ENCODE measurements at regions not wholly inside any gene's neighbourhood (a gene's known extent, or its start where the extent isn't known, plus 50 kb on each side); places are given as distances from the start of the nearest gene placed in this dataset.

DNA sequence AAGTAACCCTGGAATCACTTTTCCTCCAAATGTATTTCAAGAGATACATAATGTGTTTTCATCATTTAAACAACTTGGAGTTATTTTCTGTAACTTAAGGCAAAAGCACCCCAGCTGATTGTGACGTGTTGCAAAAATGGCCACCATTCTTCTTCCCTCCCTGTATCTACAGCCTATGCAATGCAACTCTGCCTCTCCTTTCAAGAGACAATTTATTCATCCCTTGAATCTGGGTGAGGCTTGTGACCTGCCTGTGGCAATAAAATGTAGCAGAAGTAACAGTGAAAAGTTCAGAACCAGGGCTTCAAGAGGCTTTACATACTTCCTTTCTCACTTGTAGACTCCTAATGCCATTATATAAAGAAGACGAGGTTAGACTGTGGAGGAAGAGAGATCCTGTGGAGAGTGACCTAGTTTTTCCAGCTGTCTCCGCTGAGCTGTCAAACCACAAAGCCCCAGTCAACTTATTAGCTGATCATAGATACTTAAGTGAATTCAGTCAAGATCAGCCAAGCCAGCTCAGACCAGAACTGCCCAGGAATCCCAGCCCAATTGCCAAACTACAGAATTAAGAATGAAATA is 81.0 kb upstream of the KLF3 start:
- intact Hi-C loops (cut with DNase I) = no loop called here
- DNase-seq (ENCODE audit: low spot score) (no peak), ATAC-seq (peak; percentile 42)

DNA sequence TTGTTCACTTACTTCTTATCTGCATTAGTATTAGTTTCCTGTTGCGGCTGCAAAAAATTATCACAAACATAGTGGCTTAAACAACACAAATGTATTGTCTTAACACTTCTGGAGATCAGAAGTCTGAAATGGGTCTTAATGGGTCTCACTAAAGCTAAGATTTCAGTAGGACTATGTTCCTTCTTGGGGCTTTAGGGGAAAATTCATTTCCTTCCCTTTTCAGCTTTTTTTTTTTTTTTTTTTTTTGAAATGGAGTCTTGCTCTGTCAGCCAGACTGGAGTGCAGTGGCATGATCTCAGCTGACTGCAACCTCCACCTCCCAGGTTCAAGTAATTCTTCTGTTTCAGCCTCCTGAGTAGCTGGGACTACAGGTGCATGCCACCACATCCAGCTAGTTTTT is 78.1 kb upstream of the KLF3 start:
- DNase-seq (ENCODE audit: low spot score) (no peak), ATAC-seq (no peak)
- intact Hi-C loops (cut with DNase I) = no loop called here

DNA sequence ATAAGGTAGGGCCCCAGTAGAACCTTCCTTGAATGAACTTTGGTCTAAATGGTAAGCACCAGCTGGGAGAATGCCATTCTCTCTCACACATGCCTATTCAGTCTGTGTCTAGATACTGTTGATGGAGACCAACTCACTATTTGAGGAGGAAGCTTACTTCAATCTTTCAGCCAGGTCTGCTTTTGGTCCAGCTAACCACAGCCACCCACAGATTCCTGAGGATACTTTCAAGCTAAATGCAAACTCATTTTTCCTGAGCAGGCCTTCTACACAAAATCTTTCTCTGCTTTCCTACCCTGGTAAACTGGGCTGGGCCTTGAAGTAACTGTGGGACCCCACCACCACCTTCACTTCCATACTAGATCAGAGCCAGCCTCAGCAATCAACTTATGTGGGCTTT is 76.9 kb upstream of the KLF3 start:
- DNase-seq (ENCODE audit: low spot score) = no peak
- intact Hi-C loops (cut with DNase I) = no loop called here
- ATAC-seq = no peak

DNA sequence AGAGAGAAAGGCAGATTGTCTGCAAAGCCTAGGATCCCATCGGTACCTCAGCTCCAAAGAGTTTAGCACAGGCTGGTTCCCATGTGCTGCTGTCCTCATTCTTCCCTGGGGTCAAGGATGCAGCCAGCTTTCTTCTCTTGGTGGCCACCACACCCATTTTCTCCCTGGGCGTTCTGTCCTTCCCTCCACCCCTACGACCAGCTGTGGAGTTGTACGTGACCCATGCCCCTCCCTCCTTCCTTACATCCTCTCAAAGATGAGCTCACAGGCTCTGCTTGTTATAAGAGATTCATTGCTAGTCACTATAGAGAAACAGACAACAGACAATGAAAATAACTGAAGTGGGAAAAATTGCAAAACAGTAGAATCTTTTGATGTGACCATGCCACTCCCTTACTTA is 74.0 kb upstream of the KLF3 start:
- intact Hi-C loops (cut with DNase I) = loop anchor here (5.0 kb wide), 1 partner anchor 1883 kb away; no protein-coding TSS in a partner anchor
- DNase-seq (ENCODE audit: low spot score) (no peak), ATAC-seq (peak; percentile 50)

DNA sequence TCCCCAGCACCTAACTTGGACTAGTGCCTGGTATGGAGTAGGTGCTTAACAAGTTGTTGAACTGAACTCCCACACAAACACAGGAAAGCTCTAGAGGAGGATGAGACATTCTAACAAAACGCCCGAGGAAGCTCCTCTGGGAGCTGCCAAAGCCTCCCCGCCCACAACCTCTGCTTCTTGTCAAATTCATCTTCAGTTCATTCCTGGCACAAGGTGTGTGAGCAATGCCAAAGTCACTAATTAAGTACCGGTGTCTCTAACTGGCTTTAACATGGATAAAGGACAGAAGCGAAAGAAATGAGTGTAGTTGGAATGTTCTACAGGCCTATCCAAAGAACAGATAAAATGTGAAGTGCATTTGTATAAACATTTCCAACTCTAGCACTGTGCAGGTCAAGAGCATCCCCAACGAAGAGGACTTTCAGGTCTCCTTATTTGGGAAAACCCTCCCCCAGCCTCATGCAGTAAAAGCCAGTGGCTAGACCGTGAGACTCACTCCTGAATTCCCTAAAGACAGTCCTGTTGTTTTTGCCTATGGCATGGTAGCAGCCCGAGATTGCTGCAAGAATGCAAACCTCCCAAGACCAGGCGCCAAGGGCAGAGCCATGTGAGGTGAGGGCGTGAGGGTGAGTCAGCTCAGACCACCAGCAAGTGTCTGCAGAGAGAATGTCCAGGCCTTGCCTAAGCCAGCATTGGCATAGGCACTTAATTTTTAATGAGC is 72.2 kb upstream of the KLF3 start:
- DNase-seq (ENCODE audit: low spot score) (no peak), ATAC-seq (no peak)
- intact Hi-C loops (cut with DNase I) = loop anchor here (5.0 kb wide), 1 partner anchor 1884 kb away; no protein-coding TSS in a partner anchor

DNA sequence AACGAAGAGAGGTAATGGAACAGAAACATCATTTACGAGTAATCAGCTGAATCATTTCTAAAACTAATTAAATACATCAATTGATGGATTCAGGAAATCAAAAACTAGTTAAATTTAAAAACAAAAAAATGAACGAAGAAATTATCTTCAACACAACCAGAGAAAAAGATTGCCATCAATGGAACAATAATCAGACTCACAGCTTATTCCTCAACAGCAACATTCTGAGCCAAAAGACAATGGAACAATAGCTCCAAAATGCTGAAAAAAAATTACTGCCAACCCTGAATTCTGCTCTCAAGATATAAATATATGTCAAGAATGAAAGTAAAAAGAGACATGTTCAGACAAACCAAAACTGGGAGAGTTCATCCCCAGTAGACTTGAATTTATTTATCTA is 65.5 kb upstream of the KLF3 start:
- no peak for DNase-seq (ENCODE audit: low spot score)
- intact Hi-C loops (cut with DNase I) = no loop called here
- no peak for ATAC-seq

DNA sequence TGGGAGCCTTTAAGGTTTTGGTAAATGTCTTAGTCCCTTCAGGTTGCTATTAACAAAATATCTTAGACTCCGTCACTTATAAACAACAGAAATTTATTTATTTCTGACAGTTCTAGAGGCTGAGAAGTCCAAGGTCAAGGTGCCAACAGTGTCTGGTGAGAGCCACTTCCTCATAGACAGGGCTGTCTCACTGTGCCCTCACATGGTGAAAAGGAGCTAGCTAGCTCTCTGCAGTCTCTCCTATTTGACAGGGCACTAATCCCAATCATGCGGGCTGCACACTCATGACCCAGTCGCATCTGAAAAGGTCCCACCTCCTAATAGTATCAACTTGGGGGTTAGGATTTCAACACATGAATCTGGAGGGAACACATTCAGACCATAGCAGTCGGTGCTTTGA is 63.4 kb upstream of the KLF3 start:
- peak; percentile 55 for ATAC-seq
- intact Hi-C loops (cut with DNase I) = no loop called here
- DNase-seq (ENCODE audit: low spot score) = no peak

DNA sequence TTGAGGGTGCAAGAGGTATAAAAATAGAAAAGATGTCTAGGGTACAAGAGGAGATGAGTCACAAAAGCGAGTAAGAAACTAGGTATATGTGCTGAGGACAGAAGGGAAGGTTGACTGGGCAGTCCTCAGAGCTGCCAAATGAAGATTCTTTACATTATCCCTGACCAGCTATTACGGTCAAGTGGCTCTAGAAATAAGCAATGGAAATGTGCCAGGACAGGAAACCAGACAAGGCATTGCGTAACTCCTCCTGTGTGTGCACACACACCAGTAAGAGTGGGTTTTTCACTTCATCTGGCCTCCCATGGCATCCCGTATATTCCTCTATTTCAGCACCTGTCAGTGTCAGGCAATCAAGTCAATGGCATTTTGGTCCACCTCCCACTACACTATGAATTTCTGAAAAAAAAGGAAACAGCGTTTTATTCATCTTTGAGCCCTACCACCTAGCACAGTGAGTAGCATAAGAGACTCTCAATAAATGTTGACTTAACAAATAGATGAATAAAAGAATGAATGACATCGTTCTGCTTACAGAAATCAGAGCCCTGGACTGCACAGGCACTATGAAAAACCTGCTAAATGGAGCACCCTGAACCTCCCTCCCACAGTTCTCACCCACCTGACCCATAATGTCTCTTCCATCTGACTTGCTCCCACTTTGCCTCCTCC is 62.6 kb upstream of the KLF3 start:
- intact Hi-C loops (cut with DNase I) = no loop called here
- peak; percentile 41 for ATAC-seq
- no peak for DNase-seq (ENCODE audit: low spot score)

DNA sequence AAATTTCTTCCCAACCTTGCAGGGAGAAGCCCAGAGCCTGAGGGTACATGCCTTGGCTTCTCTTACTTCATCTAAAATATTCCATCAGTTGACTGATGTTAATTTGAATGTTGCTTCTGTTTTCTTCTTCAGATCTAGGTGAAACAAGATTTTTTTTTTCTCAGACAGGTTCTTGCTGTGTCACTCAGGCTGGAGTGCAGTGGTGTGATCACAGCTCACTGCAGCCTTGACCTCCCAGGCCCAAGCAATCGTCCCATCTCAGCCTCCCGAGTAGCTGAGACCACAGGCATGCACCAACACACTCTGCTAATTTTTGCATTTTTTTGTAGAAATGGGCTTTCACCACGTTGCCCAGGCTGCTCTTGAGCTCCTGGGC is 62.1 kb upstream of the KLF3 start:
- intact Hi-C loops (cut with DNase I) = no loop called here
- ATAC-seq = no peak
- DNase-seq (ENCODE audit: low spot score) = no peak

DNA sequence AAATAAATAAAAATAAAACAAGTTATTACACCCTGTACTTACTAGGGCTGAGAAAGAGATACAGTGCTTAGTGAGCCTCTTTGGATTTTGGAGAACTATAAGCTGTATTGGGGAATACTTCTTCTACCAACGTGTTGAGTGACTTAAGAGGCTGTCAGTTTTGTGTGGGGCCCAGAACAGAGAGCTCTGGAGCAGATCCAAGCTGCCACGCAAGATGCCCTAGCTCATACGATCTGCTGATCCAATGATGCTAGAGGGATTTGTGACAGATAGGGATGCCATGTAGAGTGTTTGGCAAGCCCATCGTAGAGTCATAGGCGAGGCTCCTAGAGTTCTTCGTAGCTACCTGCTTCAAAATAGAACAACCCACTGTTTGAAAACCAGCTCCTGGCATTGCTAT is 60.3 kb upstream of the KLF3 start:
- intact Hi-C loops (cut with DNase I) = no loop called here
- ATAC-seq (no peak), DNase-seq (ENCODE audit: low spot score) (no peak)

DNA sequence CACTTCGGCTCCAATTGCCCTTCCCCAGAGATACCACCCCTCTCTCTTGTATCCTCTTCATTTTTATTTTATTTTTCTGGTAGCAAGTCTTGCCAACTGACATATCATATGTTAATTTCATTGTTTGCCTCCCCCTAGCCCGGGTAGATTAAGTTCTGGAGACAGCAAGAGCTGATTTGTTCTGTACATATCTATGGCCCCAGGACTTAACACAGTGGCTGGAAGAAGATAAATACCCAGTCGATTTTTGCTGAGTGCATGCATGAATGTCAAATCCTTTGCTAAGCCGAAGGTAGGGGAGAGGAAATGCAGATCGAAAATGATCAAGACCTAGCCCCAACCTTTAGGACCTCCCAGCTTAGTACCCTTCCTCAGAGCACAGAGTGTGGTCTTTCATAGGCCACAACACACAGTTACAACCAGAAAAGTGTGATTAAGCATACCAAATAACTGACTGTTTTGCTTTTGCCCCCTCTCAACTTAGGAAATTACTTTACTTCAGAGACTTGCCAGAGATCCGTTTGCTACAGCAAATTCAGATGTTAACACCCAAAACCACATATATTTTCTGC is 58.7 kb upstream of the KLF3 start:
- intact Hi-C loops (cut with DNase I) = no loop called here
- no peak for DNase-seq (ENCODE audit: low spot score)
- ATAC-seq = no peak

DNA sequence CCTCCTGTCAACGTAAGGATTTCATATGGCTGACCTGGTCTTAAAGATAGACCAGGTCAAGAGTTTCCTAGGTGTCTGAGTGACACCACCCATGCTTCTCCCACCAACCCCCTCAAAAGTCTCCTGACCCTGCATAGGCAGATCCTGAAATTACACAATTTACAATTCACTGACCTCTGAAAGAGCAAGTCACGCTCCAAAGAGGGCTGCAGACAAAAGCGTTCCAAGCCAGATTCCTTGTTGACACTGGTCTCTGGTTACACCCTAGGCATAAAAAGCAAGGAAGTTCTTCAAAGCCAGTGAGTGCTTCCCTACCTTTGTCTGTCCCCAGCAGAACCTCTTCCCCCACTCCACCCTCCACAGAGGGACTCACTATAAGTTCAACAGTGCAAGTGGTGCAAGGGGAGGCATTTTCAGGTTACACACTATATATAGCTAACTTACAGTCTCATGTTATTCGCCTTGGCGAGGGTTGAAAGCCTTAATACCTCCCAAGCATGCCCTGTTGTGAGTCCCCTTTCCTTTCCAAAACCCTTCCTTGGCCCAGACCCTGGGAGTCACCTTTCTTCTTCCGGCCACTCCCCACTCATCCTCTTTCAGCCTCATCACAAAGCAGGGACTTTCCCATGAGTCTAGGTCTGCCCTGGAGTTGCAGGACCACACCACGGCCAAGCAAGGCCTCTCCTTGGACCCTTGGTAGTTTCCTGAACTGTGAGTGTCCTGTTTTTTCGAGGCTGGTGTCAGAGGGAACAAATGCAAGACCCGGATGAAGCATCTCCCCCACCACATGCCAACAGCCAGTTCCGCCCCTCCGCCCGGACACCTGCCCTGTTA is 58.0 kb upstream of the KLF3 start:
- intact Hi-C loops (cut with DNase I) = no loop called here

DNA sequence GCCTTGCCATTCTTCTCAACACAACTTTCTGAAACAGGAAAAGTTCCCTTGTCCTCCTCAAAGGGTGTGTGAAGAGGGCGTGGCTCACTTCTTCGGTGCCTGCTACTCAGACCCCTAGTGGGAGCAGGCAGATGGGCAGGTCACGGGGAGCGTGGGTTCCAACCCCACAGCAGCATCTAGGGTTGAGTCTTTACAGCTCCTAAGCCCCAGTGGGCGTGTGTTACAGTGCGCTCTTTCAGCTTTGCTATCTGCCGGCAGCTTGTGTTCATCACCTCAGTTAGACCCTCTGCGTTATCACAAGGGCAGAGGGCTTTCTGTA is 57.5 kb upstream of the KLF3 start:
- no peak for ATAC-seq
- DNase-seq (ENCODE audit: low spot score) = no peak
- intact Hi-C loops (cut with DNase I) = no loop called here

More for the DNA sequence above, 58.0 kb upstream of the KLF3 start:
- ATAC-seq = peak; percentile 68
- DNase-seq (ENCODE audit: low spot score) = no peak

DNA sequence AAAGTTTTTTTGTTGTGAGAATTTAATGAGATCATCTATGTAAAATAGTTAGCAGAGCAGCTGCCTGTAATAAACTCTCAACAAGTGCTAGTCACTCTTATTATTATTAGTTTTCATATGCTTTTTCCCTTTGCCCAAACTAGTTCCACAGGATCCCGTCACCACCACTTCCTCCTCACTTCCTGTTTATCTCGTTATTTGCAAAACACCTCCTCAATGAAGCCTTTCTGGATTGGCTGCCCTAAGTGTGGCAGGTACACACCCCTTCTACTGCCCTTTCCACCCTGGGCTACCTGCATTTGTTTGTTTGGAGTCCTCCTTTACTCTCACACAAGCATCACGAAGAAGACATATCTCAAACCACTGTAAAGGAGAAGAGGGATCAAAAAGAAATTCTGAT is 54.4 kb upstream of the KLF3 start:
- intact Hi-C loops (cut with DNase I) = no loop called here
- no peak for ATAC-seq
- DNase-seq (ENCODE audit: low spot score) = no peak

DNA sequence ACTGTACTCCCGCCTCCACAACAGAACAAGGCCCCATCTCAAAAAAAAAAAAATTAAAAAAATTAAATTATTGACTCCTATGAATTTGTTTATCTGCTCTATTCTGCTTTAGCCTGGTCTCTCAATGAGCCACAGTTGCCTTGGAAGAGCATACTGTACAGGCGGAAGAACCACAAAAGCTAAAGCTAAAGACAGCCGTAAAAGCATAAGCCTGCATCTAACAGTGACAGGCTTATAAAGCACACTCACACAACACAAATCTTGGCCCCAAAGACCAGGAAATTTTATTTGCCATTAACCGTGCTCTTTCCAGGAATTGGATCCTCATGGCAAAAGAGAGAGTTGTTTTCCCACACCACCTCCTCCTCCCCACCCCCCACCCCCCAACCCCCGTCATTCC is 53.5 kb upstream of the KLF3 start:
- no peak for ATAC-seq
- intact Hi-C loops (cut with DNase I) = no loop called here
- DNase-seq (ENCODE audit: low spot score) = no peak

DNA sequence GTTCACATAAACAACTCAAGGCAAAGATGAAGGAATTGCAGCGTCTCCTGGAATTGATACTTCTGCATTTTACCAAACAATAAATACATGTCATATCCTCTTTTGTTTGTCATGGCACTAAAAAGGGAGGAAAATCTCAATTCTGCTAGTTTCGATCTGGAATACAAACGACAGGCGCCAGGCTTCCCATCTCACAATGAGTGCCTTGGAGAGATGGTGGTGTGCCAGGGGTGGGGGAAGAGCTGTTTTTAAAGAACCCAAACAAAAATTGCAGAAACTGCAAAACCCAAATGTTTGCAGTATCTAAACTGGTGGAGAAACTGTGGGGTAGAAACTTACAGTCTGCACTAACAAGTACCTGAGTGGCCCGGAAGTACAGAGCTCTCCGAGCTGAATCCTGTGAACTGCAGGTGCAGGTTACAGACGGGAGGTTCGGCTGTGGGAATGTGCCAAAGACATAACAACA is 53.0 kb upstream of the KLF3 start:
- peak; percentile 41 for ATAC-seq
- intact Hi-C loops (cut with DNase I) = no loop called here
- no peak for DNase-seq (ENCODE audit: low spot score)

DNA sequence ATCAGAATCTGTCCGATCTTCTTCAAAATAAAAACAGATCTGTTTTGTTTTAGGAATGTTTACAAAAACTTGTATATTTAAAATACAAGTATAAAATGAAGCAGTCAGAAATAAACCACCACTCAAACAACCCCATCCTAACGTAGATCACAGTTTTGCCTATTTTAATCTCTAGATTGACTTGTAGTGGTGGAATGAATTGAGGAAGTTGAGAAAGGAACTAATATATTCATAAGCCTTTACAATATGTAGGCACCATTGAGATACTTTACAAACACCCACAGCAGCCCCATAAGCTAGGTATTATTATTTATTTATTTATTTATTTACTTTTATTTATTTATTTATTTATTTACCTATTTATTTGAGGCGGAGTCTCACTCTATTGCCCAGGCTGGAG is 52.3 kb upstream of the KLF3 start:
- intact Hi-C loops (cut with DNase I) = no loop called here
- DNase-seq (ENCODE audit: low spot score) (no peak), ATAC-seq (no peak)

DNA sequence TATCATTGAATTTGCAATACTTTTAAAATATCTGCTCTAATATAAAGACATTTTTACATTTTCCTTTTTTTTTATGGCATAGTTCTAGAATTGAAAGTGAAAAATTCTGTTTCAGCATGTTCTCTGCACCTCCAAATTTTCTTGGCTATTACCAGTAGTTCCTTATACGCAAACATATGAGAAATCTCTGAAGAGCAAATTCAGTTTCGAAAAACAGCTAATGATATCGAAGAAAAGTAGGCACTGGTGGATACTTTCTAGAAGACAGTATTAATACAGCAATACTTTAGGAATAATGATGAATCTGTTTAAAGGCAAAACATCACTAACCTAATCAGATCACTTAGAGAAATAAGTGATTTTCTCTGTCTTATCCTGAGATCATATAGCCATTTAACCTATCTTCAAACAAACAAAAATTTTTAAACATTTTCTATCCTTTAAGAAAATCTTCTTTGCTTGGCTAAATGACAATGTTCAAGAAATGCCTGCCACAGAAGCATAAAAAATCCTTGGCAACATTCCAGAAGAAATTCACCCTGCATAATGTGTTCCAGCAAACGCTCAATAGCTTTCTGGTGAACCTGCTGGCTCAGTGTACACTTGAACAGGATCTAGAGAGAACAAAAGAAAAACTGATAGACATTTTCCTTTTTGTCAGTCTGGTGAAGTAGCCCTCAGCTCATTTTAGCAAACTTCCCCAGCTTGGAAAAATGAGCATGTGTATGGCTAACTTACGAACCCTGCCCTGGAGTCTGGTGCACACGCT is 51.2 kb upstream of the KLF3 start:
- intact Hi-C loops (cut with DNase I) = no loop called here
- ATAC-seq = peak; percentile 19

More for the DNA sequence above, 51.2 kb upstream of the KLF3 start:
- DNase-seq (ENCODE audit: low spot score) = no peak

Measured in sciatic nerve (tissue), 2 donors.